C4-2B (cell line): ENCODE measurements at regions not wholly inside any gene's neighbourhood (a gene's known extent, or its start where the extent isn't known, plus 50 kb on each side); places are given as distances from the start of the nearest gene placed in this dataset.
"Not testable (repeated sequence)": the region's sequence is repeated elsewhere in the genome, so short reads cannot be mapped to it uniquely, and the experiment has no call there.

ENCODE experiments used
- H3K27ac ChIP-seq: fragments of 450-650 bp; 2 replicates; pipeline ENCODE4 v1.5.1; 2017
- CTCF ChIP-seq: fragments of 450-650 bp; conservative IDR thresholded peaks from 2 replicates; pipeline ENCODE4 v1.5.1; 2017; ENCODE audit warnings: mild to moderate bottlenecking
- ZFX ChIP-seq: fragments of 450-650 bp; IDR thresholded peaks from 2 replicates; pipeline ENCODE4 v1.6.1; 2017

GRCh38 chr2:40034801-40035200 lies 255.7 kb upstream of the THUMPD2 start:
- no peak for TF ChIP-seq CTCF
- TF ChIP-seq ZFX = no peak
- no peak overlapping the region for H3K27ac ChIP-seq

GRCh38 chr2:40034198-40034597 lies 255.1 kb upstream of the THUMPD2 start:
- TF ChIP-seq CTCF (no peak), ZFX (no peak)

GRCh38 chr2:40033781-40034180 lies 254.7 kb upstream of the THUMPD2 start:
- H3K27ac ChIP-seq = no peak overlapping the region
- TF ChIP-seq CTCF (no peak), ZFX (no peak)

More at GRCh38 chr2:40034198-40034597, 255.1 kb upstream of the THUMPD2 start:
- H3K27ac ChIP-seq = no peak overlapping the region

GRCh38 chr2:40032650-40033319 lies 253.7 kb upstream of the THUMPD2 start:
- no peak for TF ChIP-seq CTCF
- TF ChIP-seq ZFX = no peak
- H3K27ac ChIP-seq = no peak overlapping the region

GRCh38 chr2:40030456-40030975 lies 251.5 kb upstream of the THUMPD2 start:
- TF ChIP-seq CTCF (no peak), ZFX (no peak)
- H3K27ac ChIP-seq = no peak overlapping the region

- no peak overlapping the region for H3K27ac ChIP-seq
- no peak for TF ChIP-seq CTCF
- TF ChIP-seq ZFX = no peak
These were observed 249.9 kb upstream of the THUMPD2 start for GRCh38 chr2:40028792-40029488.

GRCh38 chr2:40027968-40028367 lies 248.9 kb upstream of the THUMPD2 start:
- no peak for TF ChIP-seq ZFX
- no peak for TF ChIP-seq CTCF
- H3K27ac ChIP-seq = no peak overlapping the region

GRCh38 chr2:40025276-40025675 lies 246.2 kb upstream of the THUMPD2 start:
- not testable (repeated sequence) for H3K27ac ChIP-seq
